Stimulated activated CD4-positive, alpha-beta T cell treated with anti-CD3 and anti-CD28 coated beads, Interleukin-1b, Interleukin-23, amount 100 ng/mL, for 1 hour (primary cell): ENCODE measurements at regions not wholly inside any gene's neighbourhood (a gene's known extent, or its start where the extent isn't known, plus 50 kb on each side); places are given as distances from the start of the nearest gene placed in this dataset.

Experiments used
- DNase-seq, 2 donors: peaks; one replicate each; pipeline ENCODE4 v3.0.0-alpha.2; 2020; ENCODE audit warnings: low read depth in 2 of 2

- DNase-seq, result no peak
Observed at GRCh38 chr4:41865306-41865980, 69.8 kb upstream of the TMEM33 start.

DNA sequence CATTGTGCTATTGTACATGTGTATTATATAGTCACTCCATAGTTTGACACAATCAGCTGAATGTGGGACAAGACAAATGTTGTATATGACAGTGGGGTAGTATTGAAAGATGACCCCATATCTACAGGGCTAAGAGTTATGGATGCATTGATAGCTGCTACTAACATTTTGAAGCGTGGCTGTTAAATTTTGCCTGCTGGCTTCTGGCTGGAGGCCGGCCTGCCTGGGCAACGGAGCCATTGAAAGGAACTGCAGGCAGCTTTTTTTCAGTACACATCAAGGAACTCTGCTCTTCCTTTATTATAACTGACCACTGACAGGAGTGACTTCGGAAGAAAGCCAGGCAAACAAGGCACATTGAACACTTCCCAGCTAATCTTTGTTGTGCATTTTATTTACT lies 76.1 kb upstream of the TMEM33 start:
- DNase-seq, result no peak

DNA sequence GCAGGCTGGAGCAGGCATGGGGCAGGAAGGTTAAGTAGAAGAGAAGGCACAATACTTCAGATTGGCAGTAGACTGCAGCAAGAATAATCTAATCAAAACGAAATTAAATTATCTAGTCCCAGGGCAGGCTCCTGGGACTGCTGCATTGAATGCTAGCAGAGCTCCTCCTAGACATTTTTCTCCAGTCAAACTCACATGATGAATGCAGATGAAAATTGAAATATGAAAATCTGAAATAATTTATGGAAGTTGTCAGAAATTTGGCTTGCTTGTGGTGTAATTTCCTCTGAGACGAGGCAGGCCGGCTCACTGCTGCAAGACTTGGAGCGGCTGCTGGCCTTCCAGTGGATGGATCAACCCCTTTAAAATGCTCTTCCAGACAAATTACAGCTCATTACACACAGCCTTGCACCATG lies 78.0 kb upstream of the TMEM33 start:
- no peak for DNase-seq

GRCh38 chr4:41856797-41857196 lies 78.4 kb upstream of the TMEM33 start:
- DNase-seq, result no peak

DNA sequence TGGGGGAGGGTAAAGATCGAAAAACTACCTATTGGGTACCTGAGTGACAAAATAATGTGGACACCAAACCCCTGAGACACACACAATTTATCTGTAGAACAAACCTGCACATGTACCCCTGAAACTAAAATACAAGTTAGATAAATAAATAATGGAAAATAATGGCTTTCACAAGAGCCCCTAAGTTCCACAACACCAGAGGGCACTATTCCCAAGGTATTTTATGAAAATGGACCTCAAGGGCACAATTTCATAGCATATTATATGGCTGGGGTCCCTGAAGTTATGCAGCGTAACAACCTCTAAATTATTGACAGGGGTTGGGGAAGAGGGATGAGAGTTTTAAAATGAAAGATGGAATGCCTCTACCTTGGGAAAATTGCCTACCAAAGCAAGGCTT lies 81.3 kb upstream of the TMEM33 start:
- DNase-seq, result no peak

GRCh38 chr4:41852229-41852628 lies 83.0 kb upstream of the TMEM33 start:
- DNase-seq, result no peak

DNA sequence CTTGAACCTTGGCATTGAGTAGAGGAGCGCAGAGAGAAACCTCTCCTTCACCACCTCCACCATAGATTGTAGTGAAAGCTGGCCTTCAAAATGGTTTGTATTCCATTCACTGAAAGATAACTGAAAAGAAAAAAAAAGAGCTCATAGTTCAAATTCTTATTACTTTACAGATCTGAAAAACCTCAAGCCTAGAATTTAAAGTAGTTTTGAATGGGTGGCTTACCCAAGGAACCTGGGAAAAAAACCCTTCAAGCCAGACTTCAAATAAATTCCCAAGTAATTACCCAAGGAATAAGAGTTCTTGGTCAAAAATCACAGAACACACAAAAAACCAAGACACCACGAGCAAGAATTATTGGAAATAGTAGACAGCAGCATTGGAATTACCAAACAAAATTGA lies 83.6 kb upstream of the TMEM33 start:
- no peak for DNase-seq

GRCh38 chr4:41844327-41844726 lies 90.9 kb upstream of the TMEM33 start:
- DNase-seq, result no peak

DNA sequence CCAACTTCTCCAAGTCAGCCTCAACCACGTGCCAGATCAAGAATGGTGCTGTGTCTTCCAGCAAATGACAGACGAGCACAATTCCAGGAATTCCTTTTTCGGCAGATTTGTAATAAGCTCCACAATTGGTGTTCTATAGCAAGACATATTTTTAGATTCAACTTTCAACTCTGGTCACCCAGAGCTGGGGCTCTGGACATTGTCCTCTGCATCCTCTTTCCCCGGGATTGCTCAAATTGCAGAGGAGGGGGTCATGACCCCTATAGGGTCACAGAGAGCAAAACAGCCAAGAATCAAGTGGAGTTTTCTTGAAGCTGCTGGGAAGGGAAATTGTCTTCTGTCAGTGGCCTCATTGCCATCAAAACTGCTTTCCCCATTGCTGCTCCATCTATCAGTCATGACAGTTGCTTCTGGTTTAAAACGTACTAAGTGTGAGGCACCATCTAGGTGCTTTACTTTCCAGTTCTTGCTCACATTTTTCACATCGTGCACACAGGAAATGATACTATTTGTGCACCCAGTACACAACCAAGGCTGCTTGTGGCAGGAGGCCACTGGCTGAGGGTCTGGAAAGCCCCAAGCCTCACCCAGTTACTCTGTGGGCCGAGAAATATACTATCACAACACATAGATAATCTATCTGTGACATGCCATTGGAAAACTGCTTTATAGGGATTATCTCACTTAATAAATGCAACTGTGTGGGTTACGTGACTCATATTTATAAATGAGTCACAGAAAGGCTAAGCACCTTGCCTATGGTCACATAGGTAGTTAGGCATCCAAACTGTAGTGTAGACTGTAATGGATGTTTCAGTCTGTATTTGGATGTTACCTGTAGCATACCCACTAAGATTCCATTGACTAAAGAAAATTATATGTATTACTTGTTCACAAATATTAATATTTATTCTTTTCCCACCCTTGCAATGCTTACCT lies 91.7 kb upstream of the PHOX2B start:
- DNase-seq, result no peak

GRCh38 chr4:41838590-41838989 lies 90.1 kb upstream of the PHOX2B start:
- DNase-seq, result no peak

DNA sequence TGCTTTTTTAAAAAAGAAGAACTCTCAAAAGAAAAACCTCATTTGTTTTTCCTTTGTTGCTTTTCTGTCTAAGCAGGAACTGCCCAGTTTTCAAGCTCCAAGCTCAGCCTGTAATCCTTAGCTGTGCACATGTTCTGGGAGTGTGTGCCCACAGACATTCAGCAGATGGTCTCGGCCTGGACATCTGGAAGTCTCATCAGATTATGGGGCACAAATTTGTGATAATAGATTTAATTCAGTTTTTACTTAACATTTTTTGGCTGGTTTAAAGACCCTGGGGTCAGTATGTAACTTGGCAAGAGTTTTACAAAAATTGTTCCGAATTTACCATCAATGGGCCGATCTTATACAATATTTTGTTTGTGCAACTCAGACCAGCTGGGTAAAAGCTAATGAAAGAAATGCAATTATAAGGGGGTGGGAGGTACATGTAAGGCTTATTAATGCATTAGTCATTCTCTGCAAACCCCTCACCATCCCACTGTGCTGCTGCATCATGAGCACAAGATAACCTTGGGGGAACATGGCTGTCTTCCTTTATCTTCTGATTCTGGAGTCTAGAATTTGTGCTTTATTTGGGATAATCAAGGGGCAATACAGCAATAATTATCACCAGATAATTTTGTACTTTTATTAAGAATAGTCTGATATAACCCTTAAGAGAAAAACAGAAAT lies 86.9 kb upstream of the PHOX2B start:
- DNase-seq, result no peak

DNA sequence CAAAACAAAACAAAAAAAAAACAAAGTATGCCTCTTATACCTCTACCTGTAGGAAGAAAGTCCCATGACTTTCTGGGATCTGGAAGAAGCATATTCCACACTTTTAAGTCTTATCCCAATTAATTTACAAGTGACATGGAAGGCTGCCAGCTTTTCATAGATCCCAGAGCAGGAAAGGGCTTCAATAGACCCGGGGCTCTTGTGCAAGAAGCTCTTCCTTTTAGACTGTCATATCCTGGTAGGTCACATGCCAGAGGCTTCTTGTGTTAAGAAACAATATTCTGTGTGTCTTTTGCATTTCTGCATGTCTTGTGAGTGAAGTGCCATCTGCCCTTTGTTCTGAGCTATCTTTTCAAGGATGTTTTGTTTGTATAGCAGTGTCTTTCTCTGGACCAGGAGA lies 84.4 kb upstream of the PHOX2B start:
- no peak for DNase-seq

DNA sequence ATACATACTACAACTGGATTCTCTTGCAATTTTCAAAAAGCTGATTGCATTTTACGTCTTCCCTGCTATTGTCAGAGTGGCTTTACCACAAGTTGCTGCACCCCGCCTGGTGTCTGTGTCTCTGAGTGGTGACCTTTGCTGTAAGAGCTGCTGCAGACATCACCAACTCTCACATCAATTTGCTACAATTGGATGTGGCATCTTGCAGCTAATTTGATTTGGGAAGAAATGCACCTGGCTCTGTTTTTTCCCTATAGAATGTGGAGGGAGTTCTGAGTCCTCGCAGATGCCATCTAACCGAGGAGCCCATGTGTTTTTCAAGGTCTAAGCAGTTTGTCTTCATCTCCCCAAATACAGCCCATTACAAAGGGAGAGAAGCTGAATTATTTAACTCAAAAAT lies 73.8 kb upstream of the PHOX2B start:
- no peak for DNase-seq

- no peak for DNase-seq
Observed at GRCh38 chr4:41820473-41820872, 71.9 kb upstream of the PHOX2B start.

- DNase-seq, result no peak
Observed at GRCh38 chr4:41819621-41820020, 71.1 kb upstream of the PHOX2B start.

- no peak for DNase-seq
Observed at GRCh38 chr4:41815473-41815872, 66.9 kb upstream of the PHOX2B start.

DNA sequence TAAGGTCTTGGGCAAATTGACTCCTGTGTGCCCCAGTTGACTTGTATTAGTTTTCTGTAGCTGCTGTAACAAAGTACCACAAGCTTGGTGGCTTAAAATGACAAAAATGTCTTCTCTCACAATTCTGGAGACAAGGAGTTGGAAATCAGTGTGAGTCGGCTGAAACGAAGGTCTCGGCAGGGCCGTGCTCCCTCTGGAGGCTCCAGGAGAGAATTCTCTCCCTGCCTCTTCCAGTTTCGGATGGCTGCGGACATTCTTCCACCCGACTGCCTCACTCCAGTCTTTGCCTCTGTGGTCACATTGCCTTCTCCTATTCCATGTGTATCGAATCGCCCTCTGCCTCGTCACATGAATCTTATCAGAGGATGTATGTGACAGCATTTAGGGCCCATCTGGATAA lies 66.0 kb upstream of the PHOX2B start:
- DNase-seq, result no peak

DNA sequence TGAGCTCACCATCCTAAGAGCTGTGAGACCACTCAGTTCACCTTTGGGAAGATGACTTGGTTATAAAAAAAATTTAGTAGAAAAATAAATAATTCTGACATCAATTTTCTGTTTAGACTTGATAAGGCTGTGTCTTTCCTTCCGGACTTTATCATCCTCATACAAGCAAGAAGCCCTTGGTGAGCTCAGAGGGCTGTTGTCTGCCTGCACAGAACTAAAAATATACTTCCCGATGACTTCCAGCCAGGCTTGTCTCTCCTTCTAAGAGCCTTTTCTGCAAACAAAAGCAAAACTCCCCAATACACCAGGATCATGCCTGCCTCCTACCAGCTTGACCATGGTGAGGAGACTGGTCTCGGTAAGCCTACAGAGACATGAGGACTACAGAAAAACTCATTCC lies 58.3 kb upstream of the PHOX2B start:
- no peak for DNase-seq

- DNase-seq, result no peak
Observed at GRCh38 chr4:41802590-41802989, 54.1 kb upstream of the PHOX2B start.

GRCh38 chr4:41799126-41799525 lies 50.6 kb upstream of the PHOX2B start:
- DNase-seq, result no peak
